Aorta (tissue), 5 donors: ENCODE measurements at regions not wholly inside any gene's neighbourhood (a gene's known extent, or its start where the extent isn't known, plus 50 kb on each side); places are given as distances from the start of the nearest gene placed in this dataset.

Experiments
- ATAC-seq: fragments of 200-7000 bp; cut with Tn5 transposase; one replicate; pipeline ENCODE4 v1.9.1; 2022; ENCODE audit warnings: moderate library complexity; ENCODE audit not compliant: low FRiP score
- DNase-seq, 2 donors: peaks; one replicate each; pipeline ENCODE4 v3.0.0-alpha.2; 2020
- H3K27ac ChIP-seq, 2 donors: one replicate each; pipeline ENCODE4 v1.5.1; 2013; ENCODE audit warnings: low read length in 2 of 2, mild to moderate bottlenecking in 2 of 2, moderate library complexity in 2 of 2, control low read depth in 1 of 2, inconsistent platforms in 1 of 2, low read depth in 1 of 2
- H3K27me3 ChIP-seq, 2 donors: one replicate each; pipeline ENCODE4 v1.6.1; 2013; ENCODE audit warnings: control low read depth in 1 of 2, low read length in 1 of 2, mild to moderate bottlenecking in 1 of 2, moderate library complexity in 1 of 2; ENCODE audit not compliant: insufficient read depth in 2 of 2, control insufficient read depth in 1 of 2
- H3K36me3 ChIP-seq, 2 donors: one replicate each; pipeline ENCODE4 v1.6.1; 2013; ENCODE audit warnings: control low read depth in 1 of 2, low read length in 1 of 2, mild to moderate bottlenecking in 1 of 2; ENCODE audit not compliant: insufficient read depth in 2 of 2, control insufficient read depth in 1 of 2
- H3K4me1 ChIP-seq, 2 donors: one replicate each; pipeline ENCODE4 v1.6.1; 2013; ENCODE audit warnings: low read length in 2 of 2, control low read depth in 1 of 2, mild to moderate bottlenecking in 1 of 2, moderate library complexity in 1 of 2; ENCODE audit not compliant: insufficient read depth in 2 of 2, control insufficient read depth in 1 of 2
- H3K4me3 ChIP-seq, 2 donors: one replicate each; pipeline ENCODE4 v1.5.1; 2013; ENCODE audit warnings: low read length in 2 of 2, control low read depth in 1 of 2, mild to moderate bottlenecking in 1 of 2
- H3K9me3 ChIP-seq: one replicate; pipeline ENCODE4 v1.6.1; 2013; ENCODE audit warnings: mild to moderate bottlenecking, low read length; ENCODE audit not compliant: control insufficient read depth
- WGBS, 2 donors: extraction: QIAGEN DNeasy Blood & Tissue Kit; methylation state at CpG; one replicate each; pipeline ENCODE4 v1.1.7; 2013; 5-methylcytosine and 5-hydroxymethylcytosine counted together
- intact Hi-C, 2 donors: fragments of 100-400 bp; cut with DNase I; formaldehyde crosslinking; loops; one replicate each; pipeline versions ENCODE4 v1.14.2 to v1.15.0; 2022
- donor health status: healthy with polysubstance abuse.
- donor health status: Bipolar disorder and iron deficiency.
- donor health status: DM: no; HTN: no; CAD: no.
- donor health status: DM: no; HTN: no; CAD: no.
- donor health status: DM: yes; HTN: yes; CAD: no.

- Histone ChIP-seq H3K27ac (no peak overlapping the region), H3K27me3 (peaks cover 1 to 3% of the 10 kb centered on the region in 2 donors), H3K36me3 (no peaks in the 10 kb centered on the region), H3K4me3 (no peak overlapping the region), H3K9me3 (no peaks in the 10 kb centered on the region), H3K4me1 (no peaks in the 10 kb centered on the region)
- ATAC-seq (no peak), DNase-seq (no peak)
- 75% methylated on average over 5 of the region's 5 CpGs for WGBS, 2 donors
- intact Hi-C loops: no loop called here
Observed at GRCh38 chr2:5990086-5990485, 297.9 kb downstream of the SOX11 start.

DNA sequence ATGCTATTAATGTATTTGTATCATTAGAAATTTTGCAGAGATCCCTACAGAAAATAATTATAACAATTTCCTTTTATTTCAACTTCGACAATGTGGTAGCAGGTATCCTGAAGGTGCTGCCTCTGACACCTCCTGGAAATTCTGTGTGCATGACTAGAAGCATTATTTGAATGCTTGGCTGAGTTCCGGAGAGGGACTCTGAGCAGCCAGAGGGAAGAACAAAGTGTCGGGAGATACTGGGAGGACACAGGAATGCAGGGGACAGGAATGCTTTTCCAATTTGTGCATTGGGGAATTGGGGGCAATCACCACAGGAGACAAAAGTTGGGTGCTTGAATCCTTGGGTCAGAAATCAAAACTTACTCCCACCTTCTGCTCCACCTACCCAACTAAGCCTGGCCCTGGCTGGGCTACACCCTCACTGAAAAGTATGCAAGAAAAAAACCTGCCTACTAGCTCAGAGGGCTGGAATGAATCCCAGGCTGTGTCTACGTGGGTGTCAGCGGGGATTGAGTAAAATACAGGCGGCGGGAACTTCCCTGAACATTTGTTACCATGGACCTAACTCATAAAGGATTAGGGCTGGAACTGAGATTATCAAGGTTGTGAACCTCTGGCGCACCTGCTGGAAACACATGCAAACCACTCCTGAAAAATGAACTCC lies 299.3 kb downstream of the SOX11 start:
- intact Hi-C loops: no loop called here
- Histone ChIP-seq H3K36me3 (no peaks in the 10 kb centered on the region), H3K9me3 (no peaks in the 10 kb centered on the region), H3K4me3 (no peak overlapping the region), H3K27me3 (peaks cover 1 to 3% of the 10 kb centered on the region in 2 donors), H3K4me1 (no peaks in the 10 kb centered on the region), H3K27ac (no peak overlapping the region)
- no peak for ATAC-seq
- DNase-seq: no peak
- WGBS, 2 donors: 34 to 35% methylated on average over 8 of the region's 8 CpGs

DNA sequence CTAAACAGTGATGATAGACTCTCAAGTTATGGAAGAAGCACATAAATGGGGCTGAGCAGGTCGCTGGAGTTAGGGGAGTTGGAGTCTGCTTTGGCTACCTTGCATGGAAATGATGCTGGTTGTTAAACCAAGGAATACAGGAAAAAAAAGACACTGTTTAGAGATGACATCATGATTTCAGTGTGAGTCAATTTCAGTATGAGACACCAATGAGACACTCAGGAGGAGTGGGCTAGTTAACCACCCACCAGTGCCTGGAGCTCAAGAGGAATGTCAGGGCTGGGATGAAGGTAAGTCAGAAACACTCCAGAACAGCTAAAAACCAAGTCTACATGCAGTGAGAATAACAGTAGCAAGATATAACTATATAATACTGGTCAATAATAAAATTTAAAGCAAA lies 303.6 kb downstream of the SOX11 start:
- DNase-seq: no peak
- H3K9me3 ChIP-seq: no peaks in the 10 kb centered on the region
- WGBS, 2 donors: 72 to 81% methylated on average over 1 of the region's 1 CpG
- no peak overlapping the region for H3K27ac ChIP-seq
- intact Hi-C loops: no loop called here
- no peak overlapping the region for H3K4me3 ChIP-seq
- peaks cover 1 to 3% of the 10 kb centered on the region in 2 donors for H3K27me3 ChIP-seq
- no peaks in the 10 kb centered on the region for H3K36me3 ChIP-seq
- no peaks in the 10 kb centered on the region for H3K4me1 ChIP-seq
- no peak for ATAC-seq

DNA sequence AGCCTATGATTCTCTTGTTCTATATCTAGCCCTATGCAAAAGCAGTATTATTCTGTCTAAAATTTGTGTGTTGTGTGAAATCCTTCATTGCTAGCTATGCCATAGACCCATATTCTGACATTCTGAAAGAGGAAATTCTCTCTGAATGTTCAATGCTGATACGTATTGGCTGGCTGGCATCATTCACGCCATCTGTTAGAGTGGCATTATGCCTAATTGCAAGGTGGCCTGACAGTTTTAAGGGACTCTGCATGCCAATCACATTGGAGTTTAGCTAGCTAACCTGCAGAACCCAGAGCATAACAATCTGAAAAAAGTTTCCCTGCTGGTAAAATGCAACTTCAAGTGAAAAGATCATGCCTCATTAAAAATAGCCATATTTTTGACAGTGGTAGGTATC lies 316.0 kb downstream of the SOX11 start:
- Histone ChIP-seq H3K4me3 (no peak overlapping the region), H3K36me3 (no peaks in the 10 kb centered on the region), H3K4me1 (no peaks in the 10 kb centered on the region), H3K9me3 (no peaks in the 10 kb centered on the region), H3K27me3 (no peaks in the 10 kb centered on the region), H3K27ac (no peak overlapping the region)
- WGBS, 2 donors: 74 to 77% methylated on average over 2 of the region's 2 CpGs
- ATAC-seq (no peak), DNase-seq (no peak)
- intact Hi-C loops: no loop called here

GRCh38 chr2:6008726-6009125 lies 316.5 kb downstream of the SOX11 start:
- DNase-seq: no peak
- 37 to 40% methylated on average over 1 of the region's 1 CpG for WGBS, 2 donors
- no peaks in the 10 kb centered on the region for H3K9me3 ChIP-seq
- no peak overlapping the region for H3K4me3 ChIP-seq
- H3K4me1 ChIP-seq: no peaks in the 10 kb centered on the region
- H3K36me3 ChIP-seq: no peaks in the 10 kb centered on the region
- no peak for ATAC-seq
- intact Hi-C loops: no loop called here
- H3K27ac ChIP-seq: no peak overlapping the region
- H3K27me3 ChIP-seq: no peaks in the 10 kb centered on the region

- Histone ChIP-seq H3K27me3 (no peaks in the 10 kb centered on the region), H3K27ac (no peak overlapping the region), H3K9me3 (no peaks in the 10 kb centered on the region), H3K4me3 (no peak overlapping the region), H3K36me3 (no peaks in the 10 kb centered on the region), H3K4me1 (no peaks in the 10 kb centered on the region)
- ATAC-seq (no peak), DNase-seq (no peak)
- intact Hi-C loops: no loop called here
- 84 to 89% methylated on average over 5 of the region's 5 CpGs for WGBS, 2 donors
Observed at GRCh38 chr2:6010163-6010562, 318.0 kb downstream of the SOX11 start.

DNA sequence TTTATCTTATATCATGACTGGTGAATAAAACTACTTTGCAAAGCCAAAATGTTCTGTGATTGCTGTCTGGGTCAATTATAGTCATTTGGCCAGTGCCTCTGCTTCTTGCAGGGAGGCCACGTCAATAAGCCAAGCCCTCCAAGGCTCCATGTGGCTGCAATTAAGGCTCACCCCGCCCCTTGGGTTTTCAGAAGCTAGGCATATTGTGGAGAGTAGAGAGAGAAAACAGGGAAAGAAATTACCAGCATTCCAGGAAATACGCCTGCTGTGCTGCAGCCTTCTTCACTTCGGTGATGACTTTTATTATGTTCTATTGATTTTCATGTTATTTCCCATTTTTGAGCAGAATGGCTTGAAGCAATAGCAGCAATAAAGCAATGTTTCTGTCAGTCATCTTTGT lies 319.7 kb downstream of the SOX11 start:
- no peaks in the 10 kb centered on the region for H3K36me3 ChIP-seq
- H3K4me1 ChIP-seq: no peaks in the 10 kb centered on the region
- 33 to 44% methylated on average over 4 of the region's 4 CpGs for WGBS, 2 donors
- H3K27me3 ChIP-seq: no peaks in the 10 kb centered on the region
- no peak for ATAC-seq
- no peaks in the 10 kb centered on the region for H3K9me3 ChIP-seq
- DNase-seq: no peak
- intact Hi-C loops: no loop called here
- H3K4me3 ChIP-seq: no peak overlapping the region
- no peak overlapping the region for H3K27ac ChIP-seq

DNA sequence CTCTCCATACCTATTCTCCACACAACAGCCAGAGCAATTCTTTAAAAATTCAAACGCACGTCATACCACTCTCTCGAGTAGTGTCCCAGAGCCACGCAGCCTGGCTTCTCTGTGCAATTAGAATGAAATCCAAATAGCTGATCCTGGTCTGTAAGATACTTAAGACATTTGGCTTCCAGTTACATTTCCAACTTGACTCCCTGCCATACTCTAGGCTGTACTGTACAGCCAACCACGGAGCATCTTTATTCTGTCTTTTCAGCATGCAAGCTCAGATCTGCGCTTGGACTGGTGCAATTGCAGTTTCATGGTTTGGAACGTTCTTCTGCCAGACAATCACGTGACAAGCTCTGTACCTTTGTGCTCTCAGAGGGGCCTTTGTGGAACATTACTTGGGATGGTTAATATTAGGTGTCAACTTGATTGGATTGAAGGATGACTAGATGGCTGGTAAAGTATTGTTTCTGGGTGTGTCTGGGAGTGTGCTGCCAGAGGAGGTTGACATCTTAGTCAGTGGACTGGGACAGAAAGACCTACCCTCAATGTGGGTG lies 325.6 kb downstream of the SOX11 start:
- Histone ChIP-seq H3K36me3 (no peaks in the 10 kb centered on the region), H3K4me1 (no peaks in the 10 kb centered on the region), H3K4me3 (no peak overlapping the region), H3K27me3 (no peaks in the 10 kb centered on the region), H3K27ac (no peak overlapping the region), H3K9me3 (no peaks in the 10 kb centered on the region)
- intact Hi-C loops: no loop called here
- no peak for DNase-seq
- 72 to 84% methylated on average over 8 of the region's 8 CpGs for WGBS, 2 donors
- no peak for ATAC-seq

GRCh38 chr2:6024229-6024628 lies 332.0 kb downstream of the SOX11 start:
- intact Hi-C loops: no loop called here
- no peak for ATAC-seq
- H3K4me1 ChIP-seq: no peaks in the 10 kb centered on the region

More at GRCh38 chr2:6024229-6024628, 332.0 kb downstream of the SOX11 start:
- 91 to 97% methylated on average over 2 of the region's 2 CpGs for WGBS, 2 donors
- Histone ChIP-seq H3K27me3 (no peaks in the 10 kb centered on the region), H3K9me3 (no peaks in the 10 kb centered on the region), H3K36me3 (no peaks in the 10 kb centered on the region), H3K4me3 (no peak overlapping the region), H3K27ac (no peak overlapping the region)
- no peak for DNase-seq
